Neutrophil (primary cell): ENCODE measurements at regions not wholly inside any gene's neighbourhood (a gene's known extent, or its start where the extent isn't known, plus 50 kb on each side); places are given as distances from the start of the nearest gene placed in this dataset.
"Not testable (repeated sequence)": the region's sequence is repeated elsewhere in the genome, so short reads cannot be mapped to it uniquely, and the experiment has no call there.

Source experiments
- H3K27ac ChIP-seq: fragments of 200-600 bp; sonication (generic); 2 replicates; pipeline ENCODE4 v1.5.1; 2016; ENCODE audit warnings: mild to moderate bottlenecking, moderate library complexity
- H3K27me3 ChIP-seq: fragments of 200-600 bp; sonication (generic); 2 replicates; pipeline ENCODE4 v1.6.0; 2016; ENCODE audit warnings: mild to moderate bottlenecking
- H3K36me3 ChIP-seq: fragments of 200-600 bp; sonication (generic); 2 replicates; pipeline ENCODE4 v1.5.1; 2017
- H3K4me1 ChIP-seq, 2 experiments: fragments of 200-600 bp in 1 of 2; sonication (generic) in 1 of 2; 1 replicate in 1 of 2; 2 replicates in 1 of 2; pipeline versions ENCODE4 v1.5.1 to v1.6.1; 2013 to 2016; ENCODE audit warnings: low read depth in 1 of 2, low read length in 1 of 2, mild to moderate bottlenecking in 1 of 2, moderate library complexity in 1 of 2; ENCODE audit not compliant: control insufficient read depth in 1 of 2, insufficient read depth in 1 of 2
- H3K4me3 ChIP-seq, 2 experiments: fragments of 200-600 bp in 1 of 2; sonication (generic) in 1 of 2; 1 replicate in 1 of 2; 2 replicates in 1 of 2; pipeline ENCODE4 v1.5.1; 2013 to 2016; ENCODE audit warnings: low read depth in 1 of 2, low read length in 1 of 2, mild to moderate bottlenecking in 1 of 2, moderate library complexity in 1 of 2
- H3K9me3 ChIP-seq: fragments of 200-600 bp; sonication (generic); 2 replicates; pipeline ENCODE4 v1.5.1; 2016
- CTCF ChIP-seq: fragments of 200-600 bp; sonication (generic); IDR thresholded peaks from 2 replicates; pipeline ENCODE4 v1.5.1; 2016; ENCODE audit warnings: antibody characterized with exemption

- no peak overlapping the region for H3K4me3 ChIP-seq
- H3K36me3 ChIP-seq = no peaks in the 10 kb centered on the region
- no peaks in the 10 kb centered on the region for H3K4me1 ChIP-seq
- no peak overlapping the region for H3K27ac ChIP-seq
- TF ChIP-seq CTCF = no peak
- H3K27me3 ChIP-seq = no peaks in the 10 kb centered on the region
- no peaks in the 10 kb centered on the region for H3K9me3 ChIP-seq
These were observed 442.8 kb upstream of the PODXL start for GRCh38 chr7:131999193-131999592.

- no peaks in the 10 kb centered on the region for H3K4me1 ChIP-seq
- no peaks in the 10 kb centered on the region for H3K9me3 ChIP-seq
- H3K36me3 ChIP-seq = no peaks in the 10 kb centered on the region
- H3K4me3 ChIP-seq = no peak overlapping the region
- TF ChIP-seq CTCF = no peak
- no peaks in the 10 kb centered on the region for H3K27me3 ChIP-seq
- H3K27ac ChIP-seq = no peak overlapping the region
These were observed 438.9 kb upstream of the PODXL start for GRCh38 chr7:131995324-131995723.

- not testable (repeated sequence) for H3K36me3 ChIP-seq, H3K9me3 ChIP-seq, H3K4me1 ChIP-seq, H3K27me3 ChIP-seq, H3K27ac ChIP-seq, H3K4me3 ChIP-seq
These were observed 424.6 kb upstream of the PODXL start for GRCh38 chr7:131981069-131981468.

GRCh38 chr7:131978118-131978517, 421.7 kb upstream of the PODXL start:
- not testable (repeated sequence) for H3K36me3 ChIP-seq, H3K27me3 ChIP-seq, H3K4me3 ChIP-seq, H3K4me1 ChIP-seq, H3K27ac ChIP-seq, H3K9me3 ChIP-seq

- TF ChIP-seq CTCF = no peak
- no peaks in the 10 kb centered on the region for H3K4me1 ChIP-seq
- H3K36me3 ChIP-seq = no peaks in the 10 kb centered on the region
- H3K4me3 ChIP-seq = no peak overlapping the region
- no peaks in the 10 kb centered on the region for H3K27me3 ChIP-seq
- H3K27ac ChIP-seq = no peak overlapping the region
- H3K9me3 ChIP-seq = no peaks in the 10 kb centered on the region
These were observed 420.0 kb upstream of the PODXL start for GRCh38 chr7:131976411-131976810.

GRCh38 chr7:131974671-131975070, 418.2 kb upstream of the PODXL start:
- Histone ChIP-seq H3K4me3 (no peak overlapping the region), H3K27me3 (no peaks in the 10 kb centered on the region), H3K9me3 (no peaks in the 10 kb centered on the region), H3K27ac (no peak overlapping the region), H3K36me3 (no peaks in the 10 kb centered on the region), H3K4me1 (no peaks in the 10 kb centered on the region)
- TF ChIP-seq CTCF = no peak

GRCh38 chr7:131972251-131972650, 415.8 kb upstream of the PODXL start:
- Histone ChIP-seq H3K9me3 (no peaks in the 10 kb centered on the region), H3K36me3 (no peaks in the 10 kb centered on the region), H3K27me3 (no peaks in the 10 kb centered on the region), H3K4me3 (no peak overlapping the region), H3K27ac (no peak overlapping the region), H3K4me1 (no peaks in the 10 kb centered on the region)
- no peak for TF ChIP-seq CTCF
